Activated T-helper 1 cell treated with anti-CD3 and anti-CD28 coated beads, Interleukin-12 subunit alpha, Interleukin-12 subunit beta, Interleukin-2, Interleukin-4 antibody, amounts not matched to agents 30 ng/mL and 10 ng/mL and 1 ng/mL, durations not matched to agents 14 hours and 24 hours and 36 hours (primary cell): ENCODE measurements at regions not wholly inside any gene's neighbourhood (a gene's known extent, or its start where the extent isn't known, plus 50 kb on each side); places are given as distances from the start of the nearest gene placed in this dataset.

Experiments
- DNase-seq: peaks from one replicate; pipeline ENCODE4 v3.0.0; 2021; ENCODE audit warnings: low spot score
- H3K27ac Mint-ChIP-seq: one replicate; pipeline ENCODE4 v1.8.0; 2021; ENCODE audit warnings: mild to moderate bottlenecking, mixed read lengths
- H3K27me3 Mint-ChIP-seq: one replicate; pipeline ENCODE4 v1.8.0; 2022; ENCODE audit warnings: mild to moderate bottlenecking, moderate library complexity, mixed read lengths; ENCODE audit not compliant: insufficient read depth
- H3K36me3 Mint-ChIP-seq: one replicate; pipeline ENCODE4 v1.8.0; 2021; ENCODE audit warnings: low read depth, mixed read lengths
- H3K4me1 Mint-ChIP-seq: one replicate; pipeline ENCODE4 v1.8.0; 2021; ENCODE audit warnings: low read depth, mixed read lengths
- H3K4me3 Mint-ChIP-seq: one replicate; pipeline ENCODE4 v1.8.0; 2021; ENCODE audit warnings: mild to moderate bottlenecking, moderate library complexity, mixed read lengths
- H3K9me3 Mint-ChIP-seq: one replicate; pipeline ENCODE4 v1.8.0; 2021; ENCODE audit warnings: mixed read lengths
- intact Hi-C: fragments of 100-400 bp; cut with micrococcal nuclease; formaldehyde crosslinking; loops from one replicate; pipeline ENCODE4 v1.15.1; 2024

DNA sequence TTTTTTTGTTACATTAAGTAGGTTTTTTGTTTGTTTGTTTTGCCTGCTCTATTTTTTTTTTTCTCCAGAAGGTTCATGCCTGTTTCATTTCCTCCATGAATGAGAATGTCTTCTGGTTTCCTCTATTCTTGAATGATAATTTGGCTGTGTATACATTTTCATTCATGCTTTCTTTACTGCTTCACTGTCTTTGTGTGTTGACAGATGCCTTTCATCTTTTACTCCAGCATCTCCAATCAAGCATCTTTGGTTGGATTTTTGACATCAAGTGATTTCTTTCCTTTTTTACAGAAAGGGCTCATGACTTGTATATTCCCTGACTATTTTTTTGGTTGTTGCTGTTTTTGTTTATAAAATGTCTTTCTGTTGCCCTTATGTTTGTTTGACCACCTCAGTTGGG is 156.5 kb downstream of the MDFIC start:
- Mint-ChIP-seq H3K9me3 (no peaks in the 10 kb centered on the region), H3K4me3 (no peak overlapping the region), H3K36me3 (no peaks in the 10 kb centered on the region), H3K27ac (no peak overlapping the region), H3K4me1 (no peaks in the 10 kb centered on the region), H3K27me3 (peaks cover 3% of the 10 kb centered on the region)
- no peak for DNase-seq
- intact Hi-C loops, result no loop called here

GRCh38 chr7:115070311-115070710 is 148.4 kb downstream of the MDFIC start:
- no peaks in the 10 kb centered on the region for H3K9me3 Mint-ChIP-seq
- H3K27ac Mint-ChIP-seq, result no peak overlapping the region
- no peak for DNase-seq
- no peak overlapping the region for H3K4me3 Mint-ChIP-seq
- no peaks in the 10 kb centered on the region for H3K27me3 Mint-ChIP-seq
- H3K36me3 Mint-ChIP-seq, result no peaks in the 10 kb centered on the region
- intact Hi-C loops, result no loop called here
- peaks cover 5% of the 10 kb centered on the region for H3K4me1 Mint-ChIP-seq
